PC-3 (cell line): ENCODE measurements at regions not wholly inside any gene's neighbourhood (a gene's known extent, or its start where the extent isn't known, plus 50 kb on each side); places are given as distances from the start of the nearest gene placed in this dataset.
"Not testable (repeated sequence)": the region's sequence is repeated elsewhere in the genome, so short reads cannot be mapped to it uniquely, and the experiment has no call there.

Source experiments
- EZH2 ChIP-seq: fragments of 300-600 bp; sonication (generic); IDR thresholded peaks from one replicate; pipeline ENCODE4 v1.6.1; 2017; ENCODE audit warnings: antibody characterized with exemption, mild to moderate bottlenecking, low read length; ENCODE audit not compliant: unreplicated experiment
- EZH2phosphoT487 ChIP-seq: fragments of 300-600 bp; sonication (generic); IDR thresholded peaks from 2 replicates; pipeline ENCODE4 v1.6.1; 2018; ENCODE audit warnings: mild to moderate bottlenecking, antibody characterized with exemption, low read length, borderline replicate concordance
- TF ChIP-seq, protein P1 (sequence below): fragments of 300-600 bp; sonication (generic); conservative IDR thresholded peaks from 2 replicates; pipeline ENCODE4 v1.5.1; 2017; ENCODE audit warnings: antibody characterized with exemption, low read depth, mild to moderate bottlenecking, low read length

DNA sequence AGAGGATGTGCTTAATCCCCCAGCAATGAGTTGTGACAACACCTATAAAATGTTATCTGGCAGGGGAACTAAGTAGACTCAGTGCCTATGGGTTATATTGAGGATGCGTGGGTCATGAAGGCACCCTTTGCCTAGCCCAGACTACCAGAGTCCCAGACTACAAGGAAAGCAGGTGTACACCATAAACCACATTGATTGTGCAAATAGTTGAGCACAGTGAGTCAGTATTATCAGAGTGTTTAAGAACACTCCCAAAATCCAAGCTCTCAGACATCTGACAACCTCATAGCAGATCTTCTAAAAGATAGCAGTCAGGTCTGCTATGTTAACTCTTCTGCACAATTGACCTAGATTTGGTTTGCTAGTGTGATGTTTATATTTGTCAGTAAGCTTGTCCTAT, 92.8 kb upstream of the AGTPBP1 start:
- TF ChIP-seq, protein P1, sequence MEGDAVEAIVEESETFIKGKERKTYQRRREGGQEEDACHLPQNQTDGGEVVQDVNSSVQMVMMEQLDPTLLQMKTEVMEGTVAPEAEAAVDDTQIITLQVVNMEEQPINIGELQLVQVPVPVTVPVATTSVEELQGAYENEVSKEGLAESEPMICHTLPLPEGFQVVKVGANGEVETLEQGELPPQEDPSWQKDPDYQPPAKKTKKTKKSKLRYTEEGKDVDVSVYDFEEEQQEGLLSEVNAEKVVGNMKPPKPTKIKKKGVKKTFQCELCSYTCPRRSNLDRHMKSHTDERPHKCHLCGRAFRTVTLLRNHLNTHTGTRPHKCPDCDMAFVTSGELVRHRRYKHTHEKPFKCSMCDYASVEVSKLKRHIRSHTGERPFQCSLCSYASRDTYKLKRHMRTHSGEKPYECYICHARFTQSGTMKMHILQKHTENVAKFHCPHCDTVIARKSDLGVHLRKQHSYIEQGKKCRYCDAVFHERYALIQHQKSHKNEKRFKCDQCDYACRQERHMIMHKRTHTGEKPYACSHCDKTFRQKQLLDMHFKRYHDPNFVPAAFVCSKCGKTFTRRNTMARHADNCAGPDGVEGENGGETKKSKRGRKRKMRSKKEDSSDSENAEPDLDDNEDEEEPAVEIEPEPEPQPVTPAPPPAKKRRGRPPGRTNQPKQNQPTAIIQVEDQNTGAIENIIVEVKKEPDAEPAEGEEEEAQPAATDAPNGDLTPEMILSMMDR: not testable (repeated sequence)
- not testable (repeated sequence) for TF ChIP-seq EZH2phosphoT487, EZH2
